Suprapubic skin (tissue), 4 donors: ENCODE measurements at regions not wholly inside any gene's neighbourhood (a gene's known extent, or its start where the extent isn't known, plus 50 kb on each side); places are given as distances from the start of the nearest gene placed in this dataset.

Experiments
- EP300 ChIP-seq: sonication (generic); formaldehyde crosslinking; IDR thresholded peaks from one replicate; pipeline ENCODE4 v1.6.1; 2017; ENCODE audit warnings: antibody characterized with exemption
- POLR2A ChIP-seq, 2 donors: fragments of 450-650 bp; IDR thresholded peaks; one replicate each; pipeline ENCODE4 v1.6.1; 2017; ENCODE audit warnings: antibody characterized with exemption in 2 of 2, mild to moderate bottlenecking in 2 of 2, moderate library complexity in 2 of 2
- POLR2AphosphoS5 ChIP-seq, 3 donors: sonication (generic); formaldehyde crosslinking; IDR thresholded peaks; one replicate each; pipeline ENCODE4 v1.6.1; 2017; ENCODE audit warnings: antibody characterized with exemption in 3 of 3
- TF ChIP-seq, protein P1 (sequence below), 2 donors: fragments of 200-600 bp in 1 of 2; fragments of 450-650 bp in 1 of 2; sonication (generic) in 1 of 2; IDR thresholded peaks; one replicate each; pipeline ENCODE4 v1.5.1; 2016 to 2019; ENCODE audit warnings: antibody characterized with exemption in 2 of 2, mild to moderate bottlenecking in 1 of 2, moderate library complexity in 1 of 2

DNA sequence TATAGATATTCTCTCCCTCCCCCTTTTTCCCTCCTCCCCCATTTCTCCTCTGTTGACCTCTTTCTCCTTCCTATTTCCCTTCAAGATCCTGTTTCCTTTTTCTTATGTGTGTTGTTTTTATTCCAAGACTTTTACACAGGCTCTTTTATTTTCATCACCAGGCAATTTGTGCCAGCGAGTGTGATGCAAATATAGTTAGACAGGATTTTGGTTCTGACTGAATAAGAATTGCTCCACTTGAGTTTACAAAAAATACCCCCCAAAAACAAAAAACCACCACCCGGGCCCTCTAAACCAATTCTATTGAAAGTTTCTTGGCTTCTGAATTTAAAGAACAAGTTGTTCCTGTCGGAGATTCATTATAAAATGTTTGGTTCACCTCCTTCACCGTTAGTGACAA, 50.9 kb upstream of the MAPK4 start:
- TF ChIP-seq EP300 (no peak), POLR2A (IDR thresholded peaks at IDR 0.05) (no peak), POLR2AphosphoS5 (IDR thresholded peaks at IDR 0.05) (no peak)
- TF ChIP-seq, protein P1, sequence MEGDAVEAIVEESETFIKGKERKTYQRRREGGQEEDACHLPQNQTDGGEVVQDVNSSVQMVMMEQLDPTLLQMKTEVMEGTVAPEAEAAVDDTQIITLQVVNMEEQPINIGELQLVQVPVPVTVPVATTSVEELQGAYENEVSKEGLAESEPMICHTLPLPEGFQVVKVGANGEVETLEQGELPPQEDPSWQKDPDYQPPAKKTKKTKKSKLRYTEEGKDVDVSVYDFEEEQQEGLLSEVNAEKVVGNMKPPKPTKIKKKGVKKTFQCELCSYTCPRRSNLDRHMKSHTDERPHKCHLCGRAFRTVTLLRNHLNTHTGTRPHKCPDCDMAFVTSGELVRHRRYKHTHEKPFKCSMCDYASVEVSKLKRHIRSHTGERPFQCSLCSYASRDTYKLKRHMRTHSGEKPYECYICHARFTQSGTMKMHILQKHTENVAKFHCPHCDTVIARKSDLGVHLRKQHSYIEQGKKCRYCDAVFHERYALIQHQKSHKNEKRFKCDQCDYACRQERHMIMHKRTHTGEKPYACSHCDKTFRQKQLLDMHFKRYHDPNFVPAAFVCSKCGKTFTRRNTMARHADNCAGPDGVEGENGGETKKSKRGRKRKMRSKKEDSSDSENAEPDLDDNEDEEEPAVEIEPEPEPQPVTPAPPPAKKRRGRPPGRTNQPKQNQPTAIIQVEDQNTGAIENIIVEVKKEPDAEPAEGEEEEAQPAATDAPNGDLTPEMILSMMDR (IDR thresholded peaks at IDR 0.05): no peak
